ENCODE measurements at regions not wholly inside any gene's neighbourhood (a gene's known extent, or its start where the extent isn't known, plus 50 kb on each side); places are given as distances from the start of the nearest gene placed in this dataset.
"Not testable (repeated sequence)": the region's sequence is repeated elsewhere in the genome, so short reads cannot be mapped to it uniquely, and the experiment has no call there.

DNA sequence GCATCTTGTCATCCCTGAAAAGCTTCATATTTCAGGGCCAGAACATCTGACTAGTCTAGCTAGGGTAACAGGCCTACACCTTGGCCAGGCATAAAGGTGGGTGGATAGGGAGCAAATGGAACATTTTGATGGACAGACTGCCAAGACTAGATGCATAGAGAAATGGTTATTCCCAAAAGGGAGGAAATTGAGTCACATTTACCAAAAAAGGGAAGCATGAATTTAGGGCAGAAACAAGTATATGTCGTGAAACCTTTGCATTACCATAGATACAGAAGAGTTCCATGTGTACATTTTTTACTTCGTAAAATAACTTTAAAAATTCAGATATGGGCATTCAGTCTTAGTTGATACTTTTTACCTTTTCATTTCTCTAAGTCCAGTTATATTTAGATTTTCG is 101.3 kb upstream of the ZEB2 start:
- WGBS = 92% methylated on average over 3 of the region's 3 CpGs

DNA sequence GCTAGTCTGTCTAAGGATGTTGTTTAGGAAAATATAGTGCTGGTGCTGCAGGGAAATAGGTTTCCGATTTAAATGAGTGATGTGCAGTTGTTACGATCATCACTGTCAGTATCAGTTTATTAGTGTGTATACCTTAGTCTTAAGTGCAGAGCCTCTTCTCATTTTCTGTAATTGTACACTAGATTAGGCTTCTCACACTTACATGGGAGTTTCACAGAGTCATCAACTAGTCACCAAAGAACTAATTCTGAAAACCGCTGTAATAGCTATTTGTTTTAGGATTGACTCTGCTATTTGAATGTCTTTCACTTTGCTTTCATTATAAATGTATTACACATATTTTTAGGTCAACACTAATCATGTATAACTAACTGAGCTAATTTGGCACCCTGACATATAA is 99.8 kb upstream of the ZEB2 start:
- TF ChIP-seq EP300 (IDR thresholded peaks at IDR 0.05) = no peak
- no peak for TF ChIP-seq POLR2AphosphoS5 (IDR thresholded peaks at IDR 0.05)
- TF ChIP-seq CTCF (IDR thresholded peaks at IDR 0.05) = no peak
- TF ChIP-seq POLR2A (IDR thresholded peaks at IDR 0.05) = no peak
- H3K4me3 ChIP-seq = no peak overlapping the region
- WGBS = 60% methylated on average over 3 of the region's 3 CpGs
- no peak for DNase-seq (ENCODE audit: low spot score in 2 of 2)
- no peaks in the 10 kb centered on the region for H3K9me3 ChIP-seq
- H3K36me3 ChIP-seq = no peaks in the 10 kb centered on the region
- no peaks in the 10 kb centered on the region for H3K27me3 ChIP-seq
- H3K27ac ChIP-seq = no peak overlapping the region
- peaks cover 4% of the 10 kb centered on the region for H3K4me1 ChIP-seq

More for the DNA sequence above, 101.3 kb upstream of the ZEB2 start:
- no peaks in the 10 kb centered on the region for H3K27me3 ChIP-seq
- TF ChIP-seq POLR2AphosphoS5 (IDR thresholded peaks at IDR 0.05) (no peak), CTCF (IDR thresholded peaks at IDR 0.05) (no peak)
- H3K36me3 ChIP-seq = no peaks in the 10 kb centered on the region
- H3K9me3 ChIP-seq = no peaks in the 10 kb centered on the region
- peaks cover 8% of the 10 kb centered on the region for H3K4me1 ChIP-seq
- no peak overlapping the region for H3K27ac ChIP-seq
- no peak for DNase-seq (ENCODE audit: low spot score in 2 of 2)
- no peak overlapping the region for H3K4me3 ChIP-seq

GRCh38 chr2:144617171-144617570 is 97.3 kb upstream of the ZEB2 start:
- not testable (repeated sequence) for H3K9me3 ChIP-seq

DNA sequence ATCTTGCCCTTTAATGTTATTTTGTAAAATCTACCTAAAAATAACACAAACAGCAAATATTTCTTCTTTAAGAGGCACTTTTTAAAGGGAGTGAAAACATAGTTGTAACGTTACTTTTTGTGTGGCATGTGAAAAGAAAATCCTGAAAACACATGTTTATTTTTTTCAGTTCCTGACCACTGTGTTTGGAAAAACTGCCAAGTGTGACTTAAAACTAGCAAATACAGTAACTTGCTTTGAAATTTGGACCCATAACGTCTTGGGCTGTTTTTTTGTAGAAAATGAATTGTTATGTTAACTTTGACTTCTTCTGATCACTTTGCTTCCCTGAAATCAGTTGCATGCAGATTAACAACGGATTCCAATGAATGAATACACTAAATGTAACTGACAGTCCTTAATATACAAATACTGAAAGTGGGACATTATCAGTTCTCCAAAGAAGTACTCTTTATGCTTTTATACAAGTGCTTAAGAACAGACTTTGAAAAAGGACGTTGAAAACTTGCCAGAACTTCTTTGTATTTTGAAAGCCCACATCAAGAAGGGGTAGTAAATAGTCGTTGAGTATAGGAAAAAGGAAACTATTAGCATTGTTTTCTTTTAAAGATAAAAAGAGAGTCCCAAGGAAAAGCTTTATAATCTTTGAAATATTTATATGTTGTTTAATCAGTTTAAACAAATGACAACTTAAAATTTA is 96.1 kb upstream of the ZEB2 start:
- TF ChIP-seq POLR2AphosphoS5 (IDR thresholded peaks at IDR 0.05) = no peak
- no peak for TF ChIP-seq CTCF (IDR thresholded peaks at IDR 0.05)
- no peak for TF ChIP-seq POLR2A (IDR thresholded peaks at IDR 0.05)
- TF ChIP-seq EP300 (IDR thresholded peaks at IDR 0.05) = no peak
- Histone ChIP-seq H3K9me3 (no peaks in the 10 kb centered on the region), H3K4me3 (no peak overlapping the region), H3K4me1 (peaks cover 4% of the 10 kb centered on the region), H3K27me3 (no peaks in the 10 kb centered on the region), H3K36me3 (no peaks in the 10 kb centered on the region), H3K27ac (no peak overlapping the region)
- WGBS = 35% methylated on average over 5 of the region's 5 CpGs
- no peak for DNase-seq (ENCODE audit: low spot score in 2 of 2)

More at GRCh38 chr2:144617171-144617570, 97.3 kb upstream of the ZEB2 start:
- DNase-seq (ENCODE audit: low spot score in 2 of 2); H3K27me3 ChIP-seq; H3K4me1 ChIP-seq; H3K36me3 ChIP-seq; H3K27ac ChIP-seq; H3K4me3 ChIP-seq: not testable (repeated sequence)
- 97% methylated on average over 6 of the region's 6 CpGs for WGBS

DNA sequence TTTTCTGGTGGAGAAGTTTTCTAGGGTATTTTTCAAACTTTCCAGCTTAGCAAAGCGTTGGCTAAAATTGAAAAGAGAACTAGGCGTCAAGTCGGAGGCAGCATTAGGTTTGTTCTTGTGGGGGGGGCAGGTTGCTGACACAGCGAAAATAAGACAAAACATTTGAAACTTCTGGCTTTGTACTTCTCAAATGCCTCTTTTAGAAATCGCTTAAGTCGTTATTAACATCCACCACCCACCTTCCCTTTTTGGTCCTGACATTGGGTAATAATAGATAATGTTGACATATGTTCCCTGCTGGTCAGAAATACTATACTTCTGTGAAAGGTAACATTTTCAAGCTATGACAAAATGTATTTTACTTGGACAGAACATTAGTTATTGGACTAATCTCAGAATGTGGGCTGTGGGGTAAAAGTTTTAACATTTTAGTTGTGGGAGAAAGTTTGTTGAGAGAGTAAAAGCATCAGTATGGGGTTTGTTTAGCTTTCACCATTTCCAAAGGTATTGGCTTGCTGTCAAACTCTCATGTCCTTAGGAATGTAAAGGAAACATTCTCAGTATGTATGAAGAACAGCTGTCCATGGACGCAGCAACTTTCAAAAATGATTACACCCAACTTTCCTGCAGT is 88.1 kb upstream of the ZEB2 start:
- Histone ChIP-seq H3K36me3 (no peaks in the 10 kb centered on the region), H3K27ac (peak overlapping the region; percentile 61), H3K4me3 (no peak overlapping the region), H3K9me3 (no peaks in the 10 kb centered on the region), H3K27me3 (no peaks in the 10 kb centered on the region), H3K4me1 (peaks cover 3% of the 10 kb centered on the region)
- TF ChIP-seq POLR2A (IDR thresholded peaks at IDR 0.05) (no peak), POLR2AphosphoS5 (IDR thresholded peaks at IDR 0.05) (no peak), EP300 (IDR thresholded peaks at IDR 0.05) (no peak), CTCF (IDR thresholded peaks at IDR 0.05) (no peak)
- 61% methylated on average over 7 of the region's 7 CpGs for WGBS
- DNase-seq (ENCODE audit: low spot score in 2 of 2) = no peak

All from suprapubic skin (tissue), 4 donors.